GM19397 (cell line): ENCODE measurements at regions not wholly inside any gene's neighbourhood (a gene's known extent, or its start where the extent isn't known, plus 50 kb on each side); places are given as distances from the start of the nearest gene placed in this dataset.
"Not testable (repeated sequence)": the region's sequence is repeated elsewhere in the genome, so short reads cannot be mapped to it uniquely, and the experiment has no call there.

Experiments
- ATAC-seq: cut with Tn5 transposase; IDR thresholded peaks from one replicate; pipeline ENCODE4 v1.9.1; 2021; ENCODE audit warnings: mild to moderate bottlenecking, moderate library complexity; ENCODE audit not compliant: unreplicated experiment

GRCh38 chr13:89982407-89983095 lies 1364.9 kb upstream of the MIR17HG start:
- ATAC-seq, result no peak

DNA sequence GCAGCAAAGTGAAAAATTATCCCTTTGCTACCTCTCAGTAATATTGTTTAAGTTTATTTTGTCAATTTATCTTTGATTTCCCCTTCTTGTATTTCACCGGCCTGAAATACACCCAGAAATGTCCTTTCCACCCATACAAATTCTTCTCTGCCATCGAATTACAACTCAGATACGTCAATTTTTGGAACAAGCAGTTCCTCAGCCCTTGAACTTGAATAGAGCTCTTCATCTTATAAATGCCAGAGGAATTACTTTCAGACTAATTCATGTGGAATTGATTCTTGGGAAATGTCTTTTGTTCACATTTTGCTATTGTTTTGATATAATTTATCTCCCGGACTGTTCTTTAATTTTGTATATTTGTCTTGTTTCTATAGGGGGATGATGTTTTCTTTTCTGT lies 1359.3 kb upstream of the MIR17HG start:
- no peak for ATAC-seq

DNA sequence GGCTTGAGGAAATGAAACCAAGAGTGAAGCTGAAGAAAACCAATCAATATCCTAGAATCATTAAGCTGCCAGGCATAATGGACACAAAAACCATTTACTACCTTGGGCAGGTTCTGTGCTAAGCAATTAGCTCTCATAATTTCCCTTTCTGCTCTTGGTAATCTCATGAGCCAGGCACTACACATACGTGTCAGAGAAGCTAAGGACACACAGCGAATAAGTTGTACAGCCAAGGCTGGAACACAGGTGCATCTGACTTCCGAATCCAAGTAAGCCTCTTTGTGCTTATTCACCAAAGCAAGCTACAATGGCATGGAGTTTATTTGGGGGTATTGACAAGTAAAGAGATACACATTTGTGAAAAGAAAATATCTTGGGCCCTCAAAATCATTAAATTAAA lies 1343.9 kb upstream of the MIR17HG start:
- no peak for ATAC-seq

DNA sequence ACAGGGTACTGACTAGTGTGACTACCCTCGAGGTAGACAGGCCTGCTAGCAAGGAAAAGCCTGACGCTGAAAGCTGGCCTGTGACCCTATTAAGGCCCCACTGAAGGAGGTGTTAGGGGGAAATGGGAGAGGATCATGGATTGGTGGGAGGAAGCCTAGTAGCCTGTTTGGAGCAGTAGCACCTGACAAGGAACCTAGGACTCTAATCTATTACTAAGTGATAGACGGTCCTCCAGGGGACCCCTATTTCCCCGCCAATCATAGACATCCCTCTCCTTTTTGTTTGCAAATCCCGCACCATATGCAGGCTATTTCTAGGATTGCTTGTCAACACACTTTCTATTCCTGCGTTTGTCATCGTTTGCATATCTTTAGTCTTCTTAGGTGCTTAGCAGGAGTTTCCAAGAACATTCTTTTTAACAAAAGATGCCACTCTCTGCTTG lies 1338.8 kb upstream of the MIR17HG start:
- no peak for ATAC-seq

GRCh38 chr13:90014038-90014437 lies 1333.4 kb upstream of the MIR17HG start:
- no peak for ATAC-seq

GRCh38 chr13:90015565-90016507 lies 1331.7 kb upstream of the MIR17HG start:
- no peak for ATAC-seq

- ATAC-seq, result no peak
Measured at GRCh38 chr13:90016688-90017087, 1330.8 kb upstream of the MIR17HG start.

- ATAC-seq, result no peak
Measured at GRCh38 chr13:90020536-90021070, 1326.9 kb upstream of the MIR17HG start.

GRCh38 chr13:90027409-90027808 lies 1320.1 kb upstream of the MIR17HG start:
- no peak for ATAC-seq

GRCh38 chr13:90032313-90032712 lies 1315.2 kb upstream of the MIR17HG start:
- no peak for ATAC-seq

DNA sequence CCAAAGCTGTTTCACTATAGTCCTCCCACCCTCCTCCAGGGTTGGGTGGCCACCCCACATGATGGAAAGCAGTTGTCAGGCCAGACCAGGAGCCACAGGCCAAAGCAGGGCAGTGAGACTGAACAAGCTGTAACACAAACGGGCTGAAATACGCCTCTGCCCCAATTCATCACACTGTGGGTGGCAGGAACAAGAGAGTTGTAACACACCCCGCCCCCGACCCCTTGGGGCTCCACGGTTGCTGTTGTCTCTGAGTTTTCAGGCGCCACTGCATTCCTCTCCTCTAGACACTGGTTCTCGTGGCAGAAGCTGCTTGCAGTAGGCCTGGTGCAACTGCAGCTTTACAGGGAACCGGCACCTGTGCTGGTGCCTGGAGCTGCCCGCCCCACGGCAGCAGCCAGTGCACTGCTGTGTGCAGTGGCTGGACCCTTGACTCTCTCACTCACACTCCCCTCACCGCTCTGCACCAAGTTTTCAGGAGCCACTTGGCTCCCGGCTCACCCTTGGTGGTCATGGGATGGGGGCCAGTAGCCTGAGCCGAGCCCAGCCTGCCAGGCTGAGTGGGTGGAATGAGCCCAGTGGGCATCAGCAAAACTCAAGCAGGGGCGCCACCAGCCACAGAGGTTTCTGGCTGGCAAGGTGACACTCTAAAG lies 1314.5 kb upstream of the MIR17HG start:
- ATAC-seq, result no peak

DNA sequence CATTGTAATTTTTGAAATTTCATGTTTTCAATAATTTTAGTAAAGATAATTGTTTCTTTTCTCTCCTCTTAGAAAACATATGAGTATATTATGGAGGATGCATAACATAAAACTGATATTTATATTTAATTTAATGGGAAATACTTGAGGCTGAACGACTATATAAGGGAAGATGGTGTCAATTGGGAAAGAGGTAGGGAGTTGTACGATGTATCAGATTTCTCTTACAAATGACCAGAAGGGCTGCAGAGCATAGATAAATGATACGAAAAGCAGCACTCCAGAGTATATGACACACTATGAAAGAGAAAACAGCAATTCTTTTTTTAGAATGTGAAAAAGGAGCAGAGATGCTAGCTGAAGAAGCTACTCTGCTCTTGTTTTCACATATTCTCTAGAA lies 1308.0 kb upstream of the MIR17HG start:
- ATAC-seq, result no peak

GRCh38 chr13:90047600-90047999 lies 1299.9 kb upstream of the MIR17HG start:
- no peak for ATAC-seq

GRCh38 chr13:90049989-90050671 lies 1297.4 kb upstream of the MIR17HG start:
- ATAC-seq, result no peak

- no peak for ATAC-seq
Measured at GRCh38 chr13:90055121-90055520, 1292.4 kb upstream of the MIR17HG start.

DNA sequence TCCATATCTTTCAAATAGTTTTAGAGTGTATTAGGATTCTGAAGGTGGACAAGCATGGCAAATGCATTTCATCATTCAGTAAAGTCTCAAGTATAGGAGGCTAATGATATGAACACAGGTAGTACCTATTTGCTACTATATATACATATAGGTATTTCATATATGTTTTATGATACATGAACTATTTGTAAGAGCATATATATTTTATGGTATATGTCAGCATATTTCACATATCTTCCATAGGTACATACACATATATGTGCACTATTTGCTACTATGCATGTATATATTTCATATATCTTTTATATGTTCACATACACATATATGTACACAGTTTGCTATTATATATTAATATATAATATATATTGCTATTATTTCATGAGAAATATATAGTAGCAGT lies 1291.7 kb upstream of the MIR17HG start:
- no peak for ATAC-seq

GRCh38 chr13:90064226-90064625 lies 1283.3 kb upstream of the MIR17HG start:
- ATAC-seq, result not testable (repeated sequence)

- ATAC-seq, result no peak
Measured at GRCh38 chr13:90068658-90069057, 1278.8 kb upstream of the MIR17HG start.

GRCh38 chr13:90070362-90070761 lies 1277.1 kb upstream of the MIR17HG start:
- no peak for ATAC-seq

DNA sequence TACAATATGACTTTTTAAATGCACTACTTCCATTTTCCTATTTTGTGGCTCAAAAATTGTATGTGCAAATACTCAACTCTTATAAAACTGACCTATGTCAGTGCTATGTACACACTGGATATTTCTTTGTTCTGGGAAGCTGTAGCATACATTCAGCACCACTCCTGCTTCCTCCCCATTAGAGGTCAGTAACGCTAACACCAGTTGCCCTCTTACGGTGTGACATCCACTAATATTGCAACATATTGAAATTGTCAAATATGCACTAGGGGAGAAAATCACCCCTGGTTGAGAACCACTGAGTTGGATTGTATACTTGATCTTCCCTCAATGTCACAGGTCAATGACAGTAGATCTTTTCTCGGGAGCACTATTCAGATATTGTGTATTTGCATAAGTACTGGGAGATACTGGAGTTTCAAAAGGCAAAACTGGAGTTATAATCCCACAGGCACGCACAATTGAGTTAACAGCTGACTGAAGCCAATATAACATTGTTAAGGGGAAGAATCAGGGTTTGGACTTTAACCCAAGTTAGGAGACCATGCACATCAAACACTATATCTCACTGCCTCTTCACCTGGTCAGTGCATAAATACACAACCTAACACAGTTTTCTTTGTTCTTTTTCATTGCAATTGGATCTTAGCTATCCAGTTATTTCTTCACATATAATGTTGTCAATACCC lies 1276.5 kb upstream of the MIR17HG start:
- no peak for ATAC-seq
